B cell (primary cell): ENCODE measurements at regions not wholly inside any gene's neighbourhood (a gene's known extent, or its start where the extent isn't known, plus 50 kb on each side); places are given as distances from the start of the nearest gene placed in this dataset.

Source experiments
- EZH2 ChIP-seq: IDR thresholded peaks from 2 replicates; pipeline ENCODE4 v1.6.1; 2012; ENCODE audit warnings: borderline replicate concordance, low read depth, mild to moderate bottlenecking, moderate library complexity, low read length; ENCODE audit not compliant: insufficient read depth, poor library complexity, severe bottlenecking
- TF ChIP-seq, protein P1 (sequence below): fragments of 200-600 bp; IDR thresholded peaks from one replicate; pipeline ENCODE4 v1.8.0; 2022; ENCODE audit warnings: antibody characterized with exemption, mild to moderate bottlenecking

DNA sequence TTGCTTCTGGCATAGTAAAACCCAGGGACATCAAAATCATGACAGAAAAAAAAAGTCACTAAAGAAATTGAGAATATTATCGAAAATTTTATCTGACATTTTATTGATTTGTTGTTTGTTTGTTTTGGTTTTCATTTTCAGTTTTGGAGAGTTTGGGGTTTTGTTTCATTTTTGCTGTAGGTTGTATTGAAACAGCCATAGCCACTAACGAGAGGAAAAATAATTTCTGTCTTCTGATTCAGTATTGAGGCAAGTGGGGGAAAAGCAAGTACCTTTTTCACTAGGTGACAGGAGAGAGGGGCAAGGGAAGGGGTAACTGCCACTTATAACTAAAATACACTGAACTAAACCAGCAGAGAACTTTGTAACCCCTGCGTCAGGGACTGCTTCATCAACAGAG, 392.8 kb upstream of the NDST3 start:
- TF ChIP-seq, protein P1, sequence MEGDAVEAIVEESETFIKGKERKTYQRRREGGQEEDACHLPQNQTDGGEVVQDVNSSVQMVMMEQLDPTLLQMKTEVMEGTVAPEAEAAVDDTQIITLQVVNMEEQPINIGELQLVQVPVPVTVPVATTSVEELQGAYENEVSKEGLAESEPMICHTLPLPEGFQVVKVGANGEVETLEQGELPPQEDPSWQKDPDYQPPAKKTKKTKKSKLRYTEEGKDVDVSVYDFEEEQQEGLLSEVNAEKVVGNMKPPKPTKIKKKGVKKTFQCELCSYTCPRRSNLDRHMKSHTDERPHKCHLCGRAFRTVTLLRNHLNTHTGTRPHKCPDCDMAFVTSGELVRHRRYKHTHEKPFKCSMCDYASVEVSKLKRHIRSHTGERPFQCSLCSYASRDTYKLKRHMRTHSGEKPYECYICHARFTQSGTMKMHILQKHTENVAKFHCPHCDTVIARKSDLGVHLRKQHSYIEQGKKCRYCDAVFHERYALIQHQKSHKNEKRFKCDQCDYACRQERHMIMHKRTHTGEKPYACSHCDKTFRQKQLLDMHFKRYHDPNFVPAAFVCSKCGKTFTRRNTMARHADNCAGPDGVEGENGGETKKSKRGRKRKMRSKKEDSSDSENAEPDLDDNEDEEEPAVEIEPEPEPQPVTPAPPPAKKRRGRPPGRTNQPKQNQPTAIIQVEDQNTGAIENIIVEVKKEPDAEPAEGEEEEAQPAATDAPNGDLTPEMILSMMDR: no peak
- TF ChIP-seq EZH2: no peak
